ENCODE measurements at regions not wholly inside any gene's neighbourhood (a gene's known extent, or its start where the extent isn't known, plus 50 kb on each side); places are given as distances from the start of the nearest gene placed in this dataset.
"Not testable (repeated sequence)": the region's sequence is repeated elsewhere in the genome, so short reads cannot be mapped to it uniquely, and the experiment has no call there.

DNA sequence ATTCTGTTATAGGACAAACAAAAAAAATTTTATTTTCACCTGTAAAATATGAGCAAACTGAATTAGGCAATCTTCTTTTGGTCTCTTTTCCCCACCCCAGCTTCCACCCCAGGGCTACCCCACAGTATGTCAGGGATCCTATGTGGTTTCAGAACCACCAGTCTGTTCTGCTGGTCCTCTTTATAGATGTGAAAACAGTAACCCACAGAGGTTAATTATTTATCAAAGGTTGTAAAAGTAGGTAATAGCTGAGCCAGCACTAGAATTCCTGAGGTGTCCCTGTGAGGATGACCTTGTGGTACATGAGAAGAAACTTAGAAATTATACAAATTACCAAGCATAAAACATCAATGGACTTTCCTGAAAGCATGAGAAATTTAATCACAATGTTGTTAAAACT, 428.7 kb downstream of the CNTNAP4 start:
- no peak for DNase-seq (ENCODE audit: low spot score)
- in situ Hi-C loops (cut with MboI; ENCODE audit: low sequenced_read_pairs, unreplicated experiment): no loop called here

DNA sequence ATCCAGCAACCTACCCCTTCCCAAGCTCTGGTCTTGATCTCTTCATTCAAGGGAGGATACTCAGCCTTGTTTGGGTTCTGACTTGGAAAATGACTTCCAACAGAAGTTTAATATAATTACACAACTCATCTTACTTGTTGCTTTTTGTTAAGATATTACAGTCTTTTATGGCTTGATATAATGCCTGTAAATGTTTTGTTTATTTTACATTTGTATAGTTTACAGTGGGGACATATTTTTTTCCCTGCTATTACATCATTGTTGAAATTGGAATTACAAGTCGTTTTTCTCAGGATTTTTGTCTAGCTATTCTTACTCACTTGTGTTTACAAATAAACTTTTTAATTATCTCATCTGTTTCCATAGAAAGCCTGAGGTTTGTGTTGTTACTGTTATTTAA, 436.0 kb downstream of the CNTNAP4 start:
- in situ Hi-C loops (cut with MboI; ENCODE audit: low sequenced_read_pairs, unreplicated experiment): no loop called here
- TF ChIP-seq, protein P1, sequence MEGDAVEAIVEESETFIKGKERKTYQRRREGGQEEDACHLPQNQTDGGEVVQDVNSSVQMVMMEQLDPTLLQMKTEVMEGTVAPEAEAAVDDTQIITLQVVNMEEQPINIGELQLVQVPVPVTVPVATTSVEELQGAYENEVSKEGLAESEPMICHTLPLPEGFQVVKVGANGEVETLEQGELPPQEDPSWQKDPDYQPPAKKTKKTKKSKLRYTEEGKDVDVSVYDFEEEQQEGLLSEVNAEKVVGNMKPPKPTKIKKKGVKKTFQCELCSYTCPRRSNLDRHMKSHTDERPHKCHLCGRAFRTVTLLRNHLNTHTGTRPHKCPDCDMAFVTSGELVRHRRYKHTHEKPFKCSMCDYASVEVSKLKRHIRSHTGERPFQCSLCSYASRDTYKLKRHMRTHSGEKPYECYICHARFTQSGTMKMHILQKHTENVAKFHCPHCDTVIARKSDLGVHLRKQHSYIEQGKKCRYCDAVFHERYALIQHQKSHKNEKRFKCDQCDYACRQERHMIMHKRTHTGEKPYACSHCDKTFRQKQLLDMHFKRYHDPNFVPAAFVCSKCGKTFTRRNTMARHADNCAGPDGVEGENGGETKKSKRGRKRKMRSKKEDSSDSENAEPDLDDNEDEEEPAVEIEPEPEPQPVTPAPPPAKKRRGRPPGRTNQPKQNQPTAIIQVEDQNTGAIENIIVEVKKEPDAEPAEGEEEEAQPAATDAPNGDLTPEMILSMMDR (IDR thresholded peaks at IDR 0.05; ENCODE audit: borderline replicate concordance, control extremely low read depth, extremely low read depth, insufficient read depth, missing control alignments): no peak
- no peak for DNase-seq (ENCODE audit: low spot score)

More for the DNA sequence above, 428.7 kb downstream of the CNTNAP4 start:
- TF ChIP-seq, protein P1 (IDR thresholded peaks at IDR 0.05; ENCODE audit: borderline replicate concordance, control extremely low read depth, extremely low read depth, insufficient read depth, missing control alignments): no peak

DNA sequence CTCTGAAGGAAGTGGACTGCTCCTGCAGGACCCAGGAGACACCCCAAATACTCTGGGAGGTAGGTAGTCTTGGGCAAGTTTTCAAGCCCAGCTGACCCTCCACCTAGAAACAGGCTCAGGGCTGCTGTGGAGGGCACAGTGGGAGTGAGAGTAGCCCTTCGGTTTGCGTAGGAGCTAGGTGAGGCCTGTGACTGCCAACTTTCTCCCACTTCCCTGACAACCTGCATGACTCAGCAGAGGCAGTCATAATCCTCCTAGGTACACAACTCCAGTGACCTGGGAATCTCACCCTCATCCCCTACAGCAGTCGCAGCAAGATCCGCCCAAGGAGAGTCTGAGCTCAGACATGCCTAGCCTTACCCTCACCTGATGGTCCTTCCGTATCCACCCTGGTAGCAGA, 439.1 kb downstream of the CNTNAP4 start:
- in situ Hi-C loops (cut with MboI; ENCODE audit: low sequenced_read_pairs, unreplicated experiment); DNase-seq (ENCODE audit: low spot score): not testable (repeated sequence)

DNA sequence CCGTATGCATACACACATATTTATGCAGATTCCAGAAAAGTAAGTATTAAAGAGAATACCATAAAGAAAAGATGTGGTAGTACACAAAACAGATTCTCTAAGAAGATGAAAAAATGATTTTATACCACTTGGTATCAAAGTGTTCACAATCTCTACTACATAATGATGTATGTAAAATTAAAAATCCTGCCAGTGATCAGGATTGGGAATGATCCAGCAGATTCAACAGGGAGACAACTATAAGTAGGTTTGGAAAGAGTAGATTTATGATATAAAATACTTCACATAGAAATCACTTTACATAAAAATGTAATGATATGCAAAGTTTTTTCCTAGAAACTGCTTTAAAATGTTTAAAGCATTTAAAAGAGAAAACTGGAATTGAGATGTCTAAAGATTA, 447.0 kb downstream of the CNTNAP4 start:
- no peak for DNase-seq (ENCODE audit: low spot score)

DNA sequence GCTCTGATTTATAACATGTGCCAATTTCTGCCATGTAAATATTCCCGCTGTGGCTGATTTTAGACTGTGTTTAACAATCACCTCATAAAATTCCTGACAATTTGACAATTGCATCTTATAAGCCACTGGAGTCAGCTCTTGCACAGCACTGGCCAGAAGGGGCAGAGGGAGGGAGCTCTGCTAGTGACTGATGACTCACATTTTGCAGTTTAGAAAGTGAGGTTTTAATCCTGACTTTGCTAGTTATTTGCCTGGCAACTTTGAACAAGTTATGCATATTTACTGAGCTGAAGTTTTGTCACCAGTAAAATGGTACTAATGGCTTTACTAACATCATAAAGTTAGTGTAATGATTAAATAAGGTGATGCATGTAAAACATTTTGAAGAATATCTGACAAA, 452.3 kb downstream of the CNTNAP4 start:
- in situ Hi-C loops (cut with MboI; ENCODE audit: low sequenced_read_pairs, unreplicated experiment): no loop called here
- TF ChIP-seq, protein P1 (IDR thresholded peaks at IDR 0.05; ENCODE audit: borderline replicate concordance, control extremely low read depth, extremely low read depth, insufficient read depth, missing control alignments): no peak
- DNase-seq (ENCODE audit: low spot score): no peak

More for the DNA sequence above, 447.0 kb downstream of the CNTNAP4 start:
- in situ Hi-C loops (cut with MboI; ENCODE audit: low sequenced_read_pairs, unreplicated experiment): no loop called here
- TF ChIP-seq, protein P1 (IDR thresholded peaks at IDR 0.05; ENCODE audit: borderline replicate concordance, control extremely low read depth, extremely low read depth, insufficient read depth, missing control alignments): no peak

DNA sequence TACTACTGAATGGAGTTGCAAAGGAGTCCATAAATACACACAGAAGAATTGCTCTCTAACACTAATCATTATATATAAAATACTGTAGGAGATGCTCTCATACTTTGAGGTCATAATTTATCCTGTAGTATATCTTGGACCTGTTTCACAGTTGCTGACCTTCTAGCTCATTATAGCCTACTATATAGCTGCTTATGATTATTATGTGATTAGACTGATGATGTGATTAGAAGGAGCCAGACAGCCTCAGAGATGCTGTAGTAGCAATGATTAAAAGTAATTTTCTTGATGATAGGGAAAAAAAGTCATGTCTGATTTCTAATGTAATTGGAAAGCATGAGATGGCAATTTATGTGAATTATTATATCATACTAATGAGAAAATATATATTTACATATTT, 455.7 kb downstream of the CNTNAP4 start:
- TF ChIP-seq, protein P1 (IDR thresholded peaks at IDR 0.05; ENCODE audit: borderline replicate concordance, control extremely low read depth, extremely low read depth, insufficient read depth, missing control alignments): no peak
- no peak for DNase-seq (ENCODE audit: low spot score)
- in situ Hi-C loops (cut with MboI; ENCODE audit: low sequenced_read_pairs, unreplicated experiment): no loop called here

DNA sequence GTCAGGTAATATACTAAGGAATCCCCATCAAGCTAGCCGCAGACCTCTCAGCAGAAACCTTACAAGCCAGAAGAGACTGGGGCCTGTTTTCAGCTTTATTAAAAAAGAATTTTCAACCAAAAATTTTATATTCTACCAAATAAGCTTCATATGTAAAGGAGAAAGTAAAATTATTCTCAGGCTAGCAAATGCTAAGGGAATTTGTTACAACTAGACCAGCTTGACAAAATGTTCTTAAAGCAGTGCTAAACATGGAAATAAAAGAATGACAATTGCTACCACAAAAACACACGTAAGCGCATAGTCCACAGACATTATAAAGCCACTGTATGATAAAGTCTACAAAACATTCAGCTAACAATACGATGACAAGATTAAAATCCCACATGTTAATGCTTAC, 449.4 kb upstream of the MON1B start:
- TF ChIP-seq, protein P1 (IDR thresholded peaks at IDR 0.05; ENCODE audit: borderline replicate concordance, control extremely low read depth, extremely low read depth, insufficient read depth, missing control alignments): no peak
- DNase-seq (ENCODE audit: low spot score): no peak
- in situ Hi-C loops (cut with MboI; ENCODE audit: low sequenced_read_pairs, unreplicated experiment): no loop called here

Data from GM13976 (cell line).